Lower leg skin (tissue), 4 donors: ENCODE measurements at regions not wholly inside any gene's neighbourhood (a gene's known extent, or its start where the extent isn't known, plus 50 kb on each side); places are given as distances from the start of the nearest gene placed in this dataset.

Experiments used
- DNase-seq, 2 donors: peaks; one replicate each; pipeline ENCODE4 v3.0.0-alpha.2; 2019; ENCODE audit warnings: low spot score in 2 of 2
- H3K4me3 ChIP-seq: fragments of 200-600 bp; sonication (generic); 2 replicates; pipeline ENCODE4 v1.5.1; 2017; ENCODE audit warnings: mild to moderate bottlenecking, low read depth; ENCODE audit not compliant: poor library complexity, severe bottlenecking
- CTCF ChIP-seq, 3 donors: fragments of 450-650 bp; IDR thresholded peaks; one replicate each; pipeline ENCODE4 v1.5.1; 2016; ENCODE audit warnings: antibody characterized with exemption in 3 of 3, mild to moderate bottlenecking in 3 of 3, moderate library complexity in 2 of 3
- POLR2A ChIP-seq, 2 donors: fragments of 450-650 bp; IDR thresholded peaks; one replicate each; pipeline ENCODE4 v1.6.1; 2016 to 2017; ENCODE audit warnings: antibody characterized with exemption in 2 of 2, mild to moderate bottlenecking in 1 of 2, moderate library complexity in 1 of 2
- WGBS, 2 donors: methylation state at CpG; one replicate each; pipeline ENCODE4 v1.1.5; 2018; 5-methylcytosine and 5-hydroxymethylcytosine counted together
- intact Hi-C: fragments of 100-400 bp; cut with DNase I; formaldehyde crosslinking; loops from one replicate; pipeline ENCODE4 v1.15.0; 2023; ENCODE audit warnings: low total_unique reads

GRCh38 chr13:107210723-107211030 is 642.7 kb upstream of the ARGLU1 start:
- 30 to 43% methylated on average over 7 of the region's 7 CpGs for WGBS, 2 donors
- H3K4me3 ChIP-seq = no peak overlapping the region
- TF ChIP-seq CTCF (IDR thresholded peaks at IDR 0.05) (no peak), POLR2A (IDR thresholded peaks at IDR 0.05) (no peak)
- DNase-seq = no peak
- intact Hi-C loops = no loop called here

- intact Hi-C loops = no loop called here
- TF ChIP-seq CTCF (IDR thresholded peaks at IDR 0.05) (no peak), POLR2A (IDR thresholded peaks at IDR 0.05) (no peak)
- 46 to 56% methylated on average over 11 of the region's 11 CpGs for WGBS, 2 donors
These were observed 642.1 kb upstream of the ARGLU1 start for GRCh38 chr13:107209824-107210722.

GRCh38 chr13:107208889-107209288 is 641.0 kb upstream of the ARGLU1 start:
- no peak for DNase-seq
- H3K4me3 ChIP-seq = no peak overlapping the region
- WGBS, 2 donors = 59 to 65% methylated on average over 4 of the region's 4 CpGs
- TF ChIP-seq CTCF (IDR thresholded peaks at IDR 0.05) = no peak
- intact Hi-C loops = no loop called here

More at GRCh38 chr13:107209824-107210722, 642.1 kb upstream of the ARGLU1 start:
- H3K4me3 ChIP-seq = no peak overlapping the region
- no peak for DNase-seq

- intact Hi-C loops = no loop called here
These were observed 637.6 kb upstream of the ARGLU1 start for GRCh38 chr13:107205318-107206104.

GRCh38 chr13:107203146-107203847 is 635.4 kb upstream of the ARGLU1 start:
- H3K4me3 ChIP-seq = no peak overlapping the region
- WGBS, 2 donors = 70 to 76% methylated on average over 11 of the region's 11 CpGs
- no peak for DNase-seq
- TF ChIP-seq CTCF (IDR thresholded peaks at IDR 0.05) = no peak
- no peak for TF ChIP-seq POLR2A (IDR thresholded peaks at IDR 0.05)
- intact Hi-C loops = no loop called here

More at GRCh38 chr13:107205318-107206104, 637.6 kb upstream of the ARGLU1 start:
- WGBS, 2 donors = 24 to 28% methylated on average over 16 of the region's 16 CpGs
- H3K4me3 ChIP-seq = no peak overlapping the region
- peak in 1 of 2 donors; percentile 28 for DNase-seq
- no peak for TF ChIP-seq POLR2A (IDR thresholded peaks at IDR 0.05)
- peak in 1 of 3 donors; percentile 19 for TF ChIP-seq CTCF (IDR thresholded peaks at IDR 0.05)
